GM06990 (cell line): ENCODE measurements at regions not wholly inside any gene's neighbourhood (a gene's known extent, or its start where the extent isn't known, plus 50 kb on each side); places are given as distances from the start of the nearest gene placed in this dataset.

Source experiments
- DNase-seq: peaks from one replicate; pipeline ENCODE4 v3.0.0-alpha.2; 2011; ENCODE audit not compliant: insufficient read length; ENCODE audit errors: extremely low read depth
- H3K27me3 ChIP-seq: replicated peaks from 2 replicates; pipeline ENCODE4 v1.6.0; 2011; ENCODE audit warnings: low read length; ENCODE audit not compliant: control insufficient read depth, insufficient read depth
- H3K36me3 ChIP-seq: 2 replicates; pipeline ENCODE4 v1.5.1; 2011; ENCODE audit warnings: low read length; ENCODE audit not compliant: control insufficient read depth, insufficient read depth
- H3K4me3 ChIP-seq: replicated peaks from 2 replicates; pipeline ENCODE4 v1.5.1; 2011; ENCODE audit warnings: low read depth, mild to moderate bottlenecking, control low read depth, low read length
- CTCF ChIP-seq: IDR thresholded peaks from 2 replicates; pipeline ENCODE4 v1.5.1; 2011; ENCODE audit warnings: low read length, control low read depth, mild to moderate bottlenecking, inconsistent platforms; ENCODE audit not compliant: insufficient read depth, poor library complexity, severe bottlenecking

GRCh38 chr11:45432100-45432499 is 146.0 kb upstream of the SYT13 start:
- TF ChIP-seq CTCF = no peak
- Histone ChIP-seq H3K4me3 (no peak overlapping the region), H3K27me3 (no peaks in the 10 kb centered on the region; the same call in none of the 2 replicates), H3K36me3 (no peaks in the 10 kb centered on the region)
- no peak for DNase-seq

GRCh38 chr11:45431046-45432018 is 145.2 kb upstream of the SYT13 start:
- DNase-seq = no peak

GRCh38 chr11:45430361-45430760 is 144.2 kb upstream of the SYT13 start:
- Histone ChIP-seq H3K4me3 (no peak overlapping the region), H3K27me3 (no peaks in the 10 kb centered on the region; the same call in none of the 2 replicates), H3K36me3 (no peaks in the 10 kb centered on the region)
- TF ChIP-seq CTCF = no peak
- DNase-seq = no peak

More at GRCh38 chr11:45431046-45432018, 145.2 kb upstream of the SYT13 start:
- H3K36me3 ChIP-seq = no peaks in the 10 kb centered on the region
- no peaks in the 10 kb centered on the region; the same call in none of the 2 replicates for H3K27me3 ChIP-seq
- no peak for TF ChIP-seq CTCF
- H3K4me3 ChIP-seq = no peak overlapping the region

GRCh38 chr11:45429719-45430118 is 143.6 kb upstream of the SYT13 start:
- no peak for DNase-seq
- no peaks in the 10 kb centered on the region; the same call in none of the 2 replicates for H3K27me3 ChIP-seq
- H3K36me3 ChIP-seq = no peaks in the 10 kb centered on the region
- TF ChIP-seq CTCF = no peak
- no peak overlapping the region for H3K4me3 ChIP-seq

GRCh38 chr11:45428541-45429230 is 142.5 kb upstream of the SYT13 start:
- no peak overlapping the region for H3K4me3 ChIP-seq
- no peaks in the 10 kb centered on the region; the same call in none of the 2 replicates for H3K27me3 ChIP-seq
- DNase-seq = no peak
- TF ChIP-seq CTCF = no peak
- no peaks in the 10 kb centered on the region for H3K36me3 ChIP-seq
